GM12878 (cell line): ENCODE measurements at regions not wholly inside any gene's neighbourhood (a gene's known extent, or its start where the extent isn't known, plus 50 kb on each side); places are given as distances from the start of the nearest gene placed in this dataset.

Experiments used
- ATAC-seq: fragments of 200-7000 bp; cut with Tn5 transposase; 3 replicates; pipeline ENCODE4 v1.9.1; 2020; ENCODE audit warnings: mild to moderate bottlenecking, moderate library complexity
- BruUV-seq: library from RNA; stranded (reverse); fragments of 400-500 nt; replicated peaks from 2 replicates; lab custom pipeline; 2021; lab: Mats Ljungman, UMichigan
- CTCF ChIA-PET: fragments of 300-600 bp; sonication (Branson Sonifier 250); formaldehyde crosslinking; extraction: SDS; loops from one replicate; lab custom pipeline; 2021; ENCODE audit warnings: inconsistent platforms; lab: Yijun Ruan, JAX
- POLR2A ChIA-PET: fragments of 350-600 bp; formaldehyde crosslinking; extraction: SDS; loops from one replicate; lab custom pipeline; 2021; ENCODE audit warnings: inconsistent platforms; lab: Charles Lee
- RAD21 ChIA-PET: fragments of 300-600 bp; sonication (Branson Sonifier 250); formaldehyde crosslinking; loops from one replicate; lab custom pipeline; 2023; ENCODE audit warnings: antibody characterized with exemption; ENCODE audit not compliant: unreplicated experiment; lab: Charles Lee
- SMC1A ChIA-PET: fragments of 300-600 bp; sonication (Branson Sonifier 250); formaldehyde crosslinking; loops from one replicate; lab custom pipeline; 2023; ENCODE audit not compliant: unreplicated experiment, uncharacterized antibody; lab: Charles Lee
- DNase-seq: peaks from one replicate; pipeline ENCODE4 v3.0.0-alpha.2; 2011; ENCODE audit warnings: low read depth, low spot score
- FAIRE-seq: peaks from 3 replicates; lab custom pipeline; 2011; peaks lifted over from hg19 to GRCh38; lab: Jason Lieb, UNC
- H2AFZ ChIP-seq: 2 replicates; pipeline ENCODE4 v1.6.0; 2011; ENCODE audit warnings: low read depth, low read length, control low read depth; ENCODE audit not compliant: control insufficient read depth
- H3K27ac ChIP-seq: 2 replicates; pipeline ENCODE4 v1.5.1; 2011; ENCODE audit warnings: control low read depth; ENCODE audit not compliant: control insufficient read depth, insufficient read depth
- H3K27me3 ChIP-seq, 2 experiments: replicated peaks in 1 of 2; 2 replicates each; pipeline versions ENCODE4 v1.6.0 to v1.6.1; 2011; ENCODE audit warnings: low read length in 1 of 2; ENCODE audit not compliant: control insufficient read depth in 2 of 2, insufficient read depth in 2 of 2
- H3K36me3 ChIP-seq, 2 experiments: 2 replicates each; pipeline ENCODE4 v1.5.1; 2011; ENCODE audit warnings: low read length in 1 of 2; ENCODE audit not compliant: control insufficient read depth in 2 of 2, insufficient read depth in 2 of 2
- H3K4me1 ChIP-seq: 2 replicates; pipeline ENCODE4 v1.6.1; 2011; ENCODE audit warnings: mild to moderate bottlenecking, low read length, moderate library complexity, mixed read lengths; ENCODE audit not compliant: control insufficient read depth, insufficient read depth
- H3K4me2 ChIP-seq: 2 replicates; pipeline ENCODE4 v1.6.0; 2011; ENCODE audit warnings: control low read depth; ENCODE audit not compliant: control insufficient read depth, insufficient read depth
- H3K4me3 ChIP-seq: fragments of 200-600 bp; sonication (generic); 2 replicates; pipeline ENCODE4 v1.5.1; 2016
- H3K79me2 ChIP-seq: 2 replicates; pipeline ENCODE4 v1.6.0; 2011; ENCODE audit warnings: low read length; ENCODE audit not compliant: control insufficient read depth, insufficient read depth
- H3K9ac ChIP-seq: 2 replicates; pipeline ENCODE4 v1.8.0; 2011; ENCODE audit warnings: low read length, control low read depth, mixed read lengths; ENCODE audit not compliant: control insufficient read depth, insufficient read depth
- H3K9me3 ChIP-seq: replicated peaks from 3 replicates; pipeline ENCODE4 v1.5.1; 2011; ENCODE audit warnings: mild to moderate bottlenecking, low read length; ENCODE audit not compliant: control insufficient read depth, insufficient read depth
- H4K20me1 ChIP-seq: 2 replicates; pipeline ENCODE4 v1.6.0; 2011; ENCODE audit not compliant: control insufficient read depth, insufficient read depth
- BCL3 ChIP-seq: IDR thresholded peaks from 2 replicates; pipeline ENCODE4 v1.6.1; 2011; ENCODE audit warnings: borderline replicate concordance, low read depth, mild to moderate bottlenecking, moderate library complexity, low read length; ENCODE audit not compliant: insufficient read depth, poor library complexity, severe bottlenecking
- BHLHE40 ChIP-seq, 2 experiments: fragments of 450-650 bp in 1 of 2; IDR thresholded peaks; 2 replicates each; pipeline ENCODE4 v1.6.1; 2011 to 2017; ENCODE audit warnings: low read depth in 2 of 2, borderline replicate concordance in 1 of 2, improper control_type of control experiment in 1 of 2, low read length in 1 of 2, mild to moderate bottlenecking in 1 of 2
- CBX3 ChIP-seq: fragments of 200-600 bp; sonication (generic); IDR thresholded peaks from 2 replicates; pipeline ENCODE4 v1.6.1; 2016; ENCODE audit warnings: low read depth, borderline replicate concordance
- HCFC1 ChIP-seq: fragments of 150-350 bp; IDR thresholded peaks from 2 replicates; pipeline ENCODE4 v1.6.1; 2014; ENCODE audit warnings: low read length
- NFXL1 ChIP-seq: fragments of 450-650 bp; IDR thresholded peaks from 2 replicates; pipeline ENCODE4 v1.6.1; 2017; ENCODE audit warnings: antibody characterized with exemption, mild to moderate bottlenecking, borderline replicate concordance
- NR2F1 ChIP-seq: fragments of 450-650 bp; conservative IDR thresholded peaks from 2 replicates; pipeline ENCODE4 v1.6.1; 2017; ENCODE audit warnings: mild to moderate bottlenecking
- POLR2AphosphoS5 ChIP-seq: IDR thresholded peaks from 2 replicates; pipeline ENCODE4 v1.6.1; 2011; ENCODE audit warnings: mild to moderate bottlenecking, low read length, inconsistent platforms
- RB1 ChIP-seq: fragments of 450-650 bp; formaldehyde crosslinking; IDR thresholded peaks from 2 replicates; pipeline ENCODE4 v1.6.1; 2017; ENCODE audit warnings: mild to moderate bottlenecking, borderline replicate concordance
- SMARCA5 ChIP-seq: fragments of 450-650 bp; IDR thresholded peaks from 2 replicates; pipeline ENCODE4 v1.6.1; 2017; ENCODE audit warnings: mild to moderate bottlenecking
- SMC3 ChIP-seq: IDR thresholded peaks from 2 replicates; pipeline ENCODE4 v1.6.1; 2011; ENCODE audit warnings: low read length, improper control_type of control experiment, borderline replicate concordance
- TCF7 ChIP-seq: IDR thresholded peaks from 2 replicates; pipeline ENCODE4 v1.6.1; 2014; ENCODE audit warnings: antibody characterized with exemption, borderline replicate concordance
- WRNIP1 ChIP-seq: IDR thresholded peaks from 2 replicates; pipeline ENCODE4 v1.6.1; 2011; ENCODE audit warnings: low read depth, low read length, improper control_type of control experiment, borderline replicate concordance
- ZNF24 ChIP-seq: fragments of 450-650 bp; IDR thresholded peaks from 2 replicates; pipeline ENCODE4 v1.6.1; 2017; ENCODE audit warnings: antibody characterized with exemption, mild to moderate bottlenecking
- ZNF384 ChIP-seq: IDR thresholded peaks from 2 replicates; pipeline ENCODE4 v1.6.1; 2012; ENCODE audit warnings: low read depth, mild to moderate bottlenecking, low read length, improper control_type of control experiment, borderline replicate concordance
- WGBS: methylation state at CpG from one replicate; pipeline ENCODE4 v1.1.6; 2016; ENCODE audit warnings: low lambda C conversion rate; ENCODE audit not compliant: insufficient replicate concordance, insufficient coverage; ENCODE audit errors: missing lambda C conversion rate; 5-methylcytosine and 5-hydroxymethylcytosine counted together
- in situ Hi-C: fragments of 300-500 bp; cut with MboI; formaldehyde crosslinking; loops from 9 replicates; pipeline ENCODE4 v1.14.3; 2018; ENCODE audit warnings: mixed read lengths
- intact Hi-C: fragments of 100-400 bp; cut with micrococcal nuclease; formaldehyde crosslinking; loops from one replicate; pipeline ENCODE4 v1.14.2; 2022; ENCODE audit not compliant: unreplicated experiment

- H2AFZ ChIP-seq = no peak overlapping the region
- 58% methylated on average over 3 of the region's 3 CpGs for WGBS
- DNase-seq = no peak
- H3K36me3 ChIP-seq = no peaks in the 10 kb centered on the region
- H4K20me1 ChIP-seq = no peaks in the 10 kb centered on the region
- no peak overlapping the region for H3K27ac ChIP-seq
- no peak for FAIRE-seq
- intact Hi-C loops (no loop called here), in situ Hi-C loops (no loop called here)
- H3K79me2 ChIP-seq = no peaks in the 10 kb centered on the region
- ChIA-PET POLR2A (no interaction called here), CTCF (no interaction called here), SMC1A (interaction anchor here (1.6 kb wide), 1 partner anchor 11 kb away, joined by 3 read pairs; no protein-coding TSS in a partner anchor), RAD21 (no interaction called here)
- H3K4me3 ChIP-seq = no peak overlapping the region
- no peak for ATAC-seq
- H3K4me1 ChIP-seq = no peaks in the 10 kb centered on the region
- no peak overlapping the region for H3K9ac ChIP-seq
- no peaks in the 10 kb centered on the region for H3K9me3 ChIP-seq
- H3K4me2 ChIP-seq = no peak overlapping the region
- TF ChIP-seq HCFC1 (no peak), ZNF24 (no peak), POLR2AphosphoS5 (no peak), SMC3 (no peak), TCF7 (no peak), ZNF384 (no peak), BHLHE40 (IDR thresholded peaks at IDR 0.05; ENCODE audit: borderline replicate concordance in 1 of 2, low read depth in 2 of 2, low read length in 1 of 2) (no peak), BCL3 (no peak), NFXL1 (no peak), NR2F1 (no peak), WRNIP1 (no peak), SMARCA5 (no peak), RB1 (no peak), CBX3 (no peak)
- no TSS peak for BruUV-seq
- no peaks in the 10 kb centered on the region for H3K27me3 ChIP-seq
These were observed 152.8 kb downstream of the CYSLTR2 start for GRCh38 chr13:48806522-48806921.
